HCT116 (cell line): ENCODE measurements at regions not wholly inside any gene's neighbourhood (a gene's known extent, or its start where the extent isn't known, plus 50 kb on each side); places are given as distances from the start of the nearest gene placed in this dataset.
"Not testable (repeated sequence)": the region's sequence is repeated elsewhere in the genome, so short reads cannot be mapped to it uniquely, and the experiment has no call there.

Source experiments
- ATAC-seq: fragments of 200-7000 bp; cut with Tn5 transposase; 2 replicates; pipeline ENCODE4 v1.9.1; 2020; ENCODE audit warnings: mild to moderate bottlenecking, moderate library complexity
- BruUV-seq: library from RNA; stranded (reverse); fragments of 400-500 nt; replicated peaks from 2 replicates; lab custom pipeline; 2021; lab: Mats Ljungman, UMichigan
- CTCF ChIA-PET: fragments of 300-600 bp; sonication (Branson Sonifier 250); formaldehyde crosslinking; loops from one replicate; lab custom pipeline; 2021; ENCODE audit warnings: antibody characterized with exemption; lab: Charles Lee
- POLR2A ChIA-PET: fragments of 300-600, 350-600 bp; sonication (Branson Sonifier 250); formaldehyde crosslinking; loops from one replicate; lab custom pipeline; 2021; ENCODE audit warnings: antibody characterized with exemption; lab: Charles Lee
- RAD21 ChIA-PET, 2 experiments: fragments of 300-600 bp; sonication (Branson Sonifier 250); formaldehyde crosslinking; loops; one replicate each; lab custom pipeline; 2023; ENCODE audit warnings: low total read pairs in 2 of 2; ENCODE audit not compliant: uncharacterized antibody in 2 of 2, unreplicated experiment in 2 of 2, low non-redundant PET in 1 of 2; lab: Charles Lee
- DNase-seq: peaks from one replicate; pipeline ENCODE4 v3.0.0-alpha.2; 2010; ENCODE audit warnings: low read depth, low spot score
- H2AFZ ChIP-seq: fragments of 200-600 bp; shearing (Covaris generic), sonication (generic); 2 replicates; pipeline ENCODE4 v1.6.1; 2017; ENCODE audit warnings: low read depth, mixed run types, mixed read lengths, antibody characterized with exemption, low read length; ENCODE audit not compliant: poor library complexity, severe bottlenecking
- H3K27ac ChIP-seq: 2 replicates; pipeline ENCODE4 v1.5.1; 2012; ENCODE audit warnings: low read depth, low read length
- H3K27me3 ChIP-seq: fragments of 200-600 bp; sonication (generic); 2 replicates; pipeline ENCODE4 v1.6.1; 2016; ENCODE audit warnings: mixed run types, low read length, mixed read lengths; ENCODE audit not compliant: insufficient read depth
- H3K36me3 ChIP-seq, 2 experiments: fragments of 200-500 bp in 1 of 2; fragments of 200-600 bp in 1 of 2; sonication (Bioruptor generic) in 1 of 2; sonication (generic) in 1 of 2; 2 replicates each; pipeline versions ENCODE4 v1.5.1 to v1.6.1; 2014 to 2016; ENCODE audit warnings: low read length in 2 of 2, inconsistent platforms in 1 of 2, mixed read lengths in 1 of 2, mixed run types in 1 of 2; ENCODE audit not compliant: insufficient read depth in 2 of 2, control insufficient read depth in 1 of 2
- H3K4me1 ChIP-seq, 2 experiments: fragments of 200-600 bp in 1 of 2; sonication (generic) in 1 of 2; 2 replicates each; pipeline versions ENCODE4 v1.5.1 to v1.6.1; 2012 to 2017; ENCODE audit warnings: low read length in 2 of 2, inconsistent platforms in 1 of 2, mild to moderate bottlenecking in 1 of 2, mixed read lengths in 1 of 2, mixed run types in 1 of 2, moderate library complexity in 1 of 2; ENCODE audit not compliant: insufficient read depth in 2 of 2, control insufficient read depth in 1 of 2
- H3K4me2 ChIP-seq: fragments of 200-600 bp; sonication (generic); 2 replicates; pipeline ENCODE4 v1.6.1; 2017; ENCODE audit warnings: mixed run types, low read length, mixed read lengths
- H3K4me3 ChIP-seq, 2 experiments: fragments of 200-600 bp in 1 of 2; sonication (generic) in 1 of 2; replicated peaks in 1 of 2; 2 replicates each; pipeline ENCODE4 v1.5.1; 2011 to 2016; ENCODE audit warnings: low read length in 2 of 2, control low read depth in 1 of 2, low read depth in 1 of 2, mild to moderate bottlenecking in 1 of 2, mixed read lengths in 1 of 2, mixed run types in 1 of 2
- H3K79me2 ChIP-seq: fragments of 200-600 bp; sonication (generic); 2 replicates; pipeline ENCODE4 v1.6.1; 2017; ENCODE audit warnings: mild to moderate bottlenecking, mixed run types, low read length, moderate library complexity, mixed read lengths; ENCODE audit not compliant: insufficient read depth
- H3K9ac ChIP-seq: fragments of 200-600 bp; sonication (generic); 2 replicates; pipeline ENCODE4 v1.6.1; 2016; ENCODE audit warnings: low read length, mixed read lengths
- H3K9me2 ChIP-seq: fragments of 200-600 bp; sonication (generic), shearing (Covaris generic); 2 replicates; pipeline ENCODE4 v1.6.1; 2017; ENCODE audit warnings: mixed run types, mild to moderate bottlenecking, moderate library complexity; ENCODE audit not compliant: insufficient read depth
- H3K9me3 ChIP-seq, 2 experiments: fragments of 200-500 bp in 1 of 2; fragments of 200-600 bp in 1 of 2; sonication (Bioruptor generic) in 1 of 2; sonication (generic) in 1 of 2; 2 replicates each; pipeline ENCODE4 v1.6.1; 2014 to 2017; ENCODE audit warnings: low read length in 2 of 2, mixed read lengths in 2 of 2, inconsistent platforms in 1 of 2, low read depth in 1 of 2, mild to moderate bottlenecking in 1 of 2, mixed run types in 1 of 2, moderate library complexity in 1 of 2; ENCODE audit not compliant: control insufficient read depth in 1 of 2, insufficient read depth in 1 of 2
- H4K20me1 ChIP-seq: fragments of 200-600 bp; sonication (generic), shearing (Covaris generic); 2 replicates; pipeline ENCODE4 v1.6.1; 2017; ENCODE audit warnings: mixed run types, mild to moderate bottlenecking, moderate library complexity; ENCODE audit not compliant: insufficient read depth
- POLR2A ChIP-seq: IDR thresholded peaks from 2 replicates; pipeline ENCODE4 v1.7.0; 2011; ENCODE audit warnings: borderline replicate concordance; ENCODE audit not compliant: insufficient read depth, insufficient read length; ENCODE audit errors: extremely low read depth
- REST ChIP-seq: IDR thresholded peaks from 2 replicates; pipeline ENCODE4 v1.6.1; 2012; ENCODE audit warnings: low read depth
- intact Hi-C: fragments of 100-400 bp; cut with micrococcal nuclease; formaldehyde crosslinking; loops from 2 replicates; pipeline ENCODE4 v1.10.0; 2022

GRCh38 chr11:46175401-46176002, 54.2 kb upstream of the PHF21A start (continued):
- TF ChIP-seq REST (no peak), POLR2A (no peak)

GRCh38 chr11:46171693-46172092, 50.4 kb upstream of the PHF21A start:
- H3K79me2 ChIP-seq, H3K9me3 ChIP-seq, H3K4me2 ChIP-seq, H3K4me1 ChIP-seq, BruUV-seq, H3K9ac ChIP-seq, RAD21 ChIA-PET, H3K27me3 ChIP-seq, H3K27ac ChIP-seq, CTCF ChIA-PET, ATAC-seq, H4K20me1 ChIP-seq, H2AFZ ChIP-seq, POLR2A ChIA-PET, H3K9me2 ChIP-seq, intact Hi-C loops, DNase-seq, H3K4me3 ChIP-seq, H3K36me3 ChIP-seq: not testable (repeated sequence)
